Prostate gland (tissue), 2 donors: ENCODE measurements at regions not wholly inside any gene's neighbourhood (a gene's known extent, or its start where the extent isn't known, plus 50 kb on each side); places are given as distances from the start of the nearest gene placed in this dataset.

Experiments used
- POLR2A ChIP-seq: fragments of 450-650 bp; IDR thresholded peaks from one replicate; pipeline ENCODE4 v1.6.1; 2016; ENCODE audit warnings: antibody characterized with exemption, mild to moderate bottlenecking
- POLR2AphosphoS5 ChIP-seq: sonication (generic); formaldehyde crosslinking; IDR thresholded peaks from one replicate; pipeline ENCODE4 v1.6.1; 2017; ENCODE audit warnings: antibody characterized with exemption
- TF ChIP-seq, protein P1 (sequence below), 4 experiments: fragments of 200-600 bp in 2 of 4; fragments of 450-650 bp in 2 of 4; sonication (generic) in 2 of 4; IDR thresholded peaks; 1 replicate in 3 of 4; 2 replicates in 1 of 4; pipeline ENCODE4 v1.5.1; 2016 to 2019; ENCODE audit warnings: antibody characterized with exemption in 4 of 4, mild to moderate bottlenecking in 2 of 4, moderate library complexity in 2 of 4

DNA sequence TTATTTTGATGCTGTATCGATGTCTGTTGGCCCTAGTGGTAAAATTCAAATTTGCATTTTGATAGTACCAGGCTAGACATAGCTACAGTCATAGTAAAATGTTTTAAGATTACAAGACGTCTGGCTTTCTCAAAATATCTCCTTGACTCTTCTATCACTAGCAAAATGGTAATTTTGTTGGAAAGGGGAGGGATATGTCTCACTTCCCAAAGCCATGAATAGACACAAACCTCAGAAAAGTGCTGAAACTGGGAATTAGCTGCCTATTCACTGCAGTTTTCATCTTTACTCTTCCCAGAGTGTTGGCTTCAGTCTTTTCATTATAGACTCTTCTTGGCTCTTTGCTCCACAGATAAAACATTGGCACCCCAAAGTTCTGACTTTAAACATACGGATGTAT is 1009.9 kb downstream of the ADGRL2 start:
- TF ChIP-seq POLR2A (no peak), POLR2AphosphoS5 (no peak)
- TF ChIP-seq, protein P1, sequence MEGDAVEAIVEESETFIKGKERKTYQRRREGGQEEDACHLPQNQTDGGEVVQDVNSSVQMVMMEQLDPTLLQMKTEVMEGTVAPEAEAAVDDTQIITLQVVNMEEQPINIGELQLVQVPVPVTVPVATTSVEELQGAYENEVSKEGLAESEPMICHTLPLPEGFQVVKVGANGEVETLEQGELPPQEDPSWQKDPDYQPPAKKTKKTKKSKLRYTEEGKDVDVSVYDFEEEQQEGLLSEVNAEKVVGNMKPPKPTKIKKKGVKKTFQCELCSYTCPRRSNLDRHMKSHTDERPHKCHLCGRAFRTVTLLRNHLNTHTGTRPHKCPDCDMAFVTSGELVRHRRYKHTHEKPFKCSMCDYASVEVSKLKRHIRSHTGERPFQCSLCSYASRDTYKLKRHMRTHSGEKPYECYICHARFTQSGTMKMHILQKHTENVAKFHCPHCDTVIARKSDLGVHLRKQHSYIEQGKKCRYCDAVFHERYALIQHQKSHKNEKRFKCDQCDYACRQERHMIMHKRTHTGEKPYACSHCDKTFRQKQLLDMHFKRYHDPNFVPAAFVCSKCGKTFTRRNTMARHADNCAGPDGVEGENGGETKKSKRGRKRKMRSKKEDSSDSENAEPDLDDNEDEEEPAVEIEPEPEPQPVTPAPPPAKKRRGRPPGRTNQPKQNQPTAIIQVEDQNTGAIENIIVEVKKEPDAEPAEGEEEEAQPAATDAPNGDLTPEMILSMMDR (IDR thresholded peaks at IDR 0.05) = no peak
